ENCODE measurements at regions not wholly inside any gene's neighbourhood (a gene's known extent, or its start where the extent isn't known, plus 50 kb on each side); places are given as distances from the start of the nearest gene placed in this dataset.

DNA sequence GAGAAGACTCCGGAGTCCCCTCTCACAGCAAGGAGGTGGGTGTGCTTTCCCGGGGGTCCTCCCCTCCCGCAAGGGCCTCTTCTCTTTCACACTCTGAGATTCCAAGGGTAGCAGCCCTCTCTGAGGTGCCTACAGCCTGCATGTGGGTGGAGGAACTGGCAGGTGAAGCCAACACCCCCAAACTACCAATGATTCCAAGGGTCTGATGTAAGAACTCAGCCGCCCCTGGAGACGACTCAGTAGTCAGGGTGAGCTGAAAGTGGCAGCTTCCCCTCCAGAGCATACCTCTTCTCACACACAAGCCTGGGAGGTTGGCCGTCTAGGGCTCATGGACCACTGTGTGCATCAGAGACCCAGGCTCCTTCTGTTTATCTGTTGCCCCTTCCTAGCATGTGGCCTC lies 66.1 kb downstream of the TSPAN17 start:
- TF ChIP-seq MXI1 (conservative IDR thresholded peaks at IDR 0.05; ENCODE audit: poor library complexity, severe bottlenecking) (no peak), EP300 (conservative IDR thresholded peaks at IDR 0.05; ENCODE audit: poor library complexity, severe bottlenecking) (no peak), POLR2AphosphoS5 (IDR thresholded peaks at IDR 0.05) (no peak), RAD21 (conservative IDR thresholded peaks at IDR 0.05) (no peak), TAF1 (IDR thresholded peaks at IDR 0.05; ENCODE audit: low read depth) (no peak), SMC3 (conservative IDR thresholded peaks at IDR 0.05; ENCODE audit: poor library complexity) (no peak), EZH2 (IDR thresholded peaks at IDR 0.05; ENCODE audit: borderline replicate concordance, insufficient read depth, low read length, poor library complexity, severe bottlenecking) (no peak)
- TF ChIP-seq, protein P1, sequence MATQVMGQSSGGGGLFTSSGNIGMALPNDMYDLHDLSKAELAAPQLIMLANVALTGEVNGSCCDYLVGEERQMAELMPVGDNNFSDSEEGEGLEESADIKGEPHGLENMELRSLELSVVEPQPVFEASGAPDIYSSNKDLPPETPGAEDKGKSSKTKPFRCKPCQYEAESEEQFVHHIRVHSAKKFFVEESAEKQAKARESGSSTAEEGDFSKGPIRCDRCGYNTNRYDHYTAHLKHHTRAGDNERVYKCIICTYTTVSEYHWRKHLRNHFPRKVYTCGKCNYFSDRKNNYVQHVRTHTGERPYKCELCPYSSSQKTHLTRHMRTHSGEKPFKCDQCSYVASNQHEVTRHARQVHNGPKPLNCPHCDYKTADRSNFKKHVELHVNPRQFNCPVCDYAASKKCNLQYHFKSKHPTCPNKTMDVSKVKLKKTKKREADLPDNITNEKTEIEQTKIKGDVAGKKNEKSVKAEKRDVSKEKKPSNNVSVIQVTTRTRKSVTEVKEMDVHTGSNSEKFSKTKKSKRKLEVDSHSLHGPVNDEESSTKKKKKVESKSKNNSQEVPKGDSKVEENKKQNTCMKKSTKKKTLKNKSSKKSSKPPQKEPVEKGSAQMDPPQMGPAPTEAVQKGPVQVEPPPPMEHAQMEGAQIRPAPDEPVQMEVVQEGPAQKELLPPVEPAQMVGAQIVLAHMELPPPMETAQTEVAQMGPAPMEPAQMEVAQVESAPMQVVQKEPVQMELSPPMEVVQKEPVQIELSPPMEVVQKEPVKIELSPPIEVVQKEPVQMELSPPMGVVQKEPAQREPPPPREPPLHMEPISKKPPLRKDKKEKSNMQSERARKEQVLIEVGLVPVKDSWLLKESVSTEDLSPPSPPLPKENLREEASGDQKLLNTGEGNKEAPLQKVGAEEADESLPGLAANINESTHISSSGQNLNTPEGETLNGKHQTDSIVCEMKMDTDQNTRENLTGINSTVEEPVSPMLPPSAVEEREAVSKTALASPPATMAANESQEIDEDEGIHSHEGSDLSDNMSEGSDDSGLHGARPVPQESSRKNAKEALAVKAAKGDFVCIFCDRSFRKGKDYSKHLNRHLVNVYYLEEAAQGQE (IDR thresholded peaks at IDR 0.05; ENCODE audit: borderline replicate concordance) = no peak
- TF ChIP-seq, protein P2, sequence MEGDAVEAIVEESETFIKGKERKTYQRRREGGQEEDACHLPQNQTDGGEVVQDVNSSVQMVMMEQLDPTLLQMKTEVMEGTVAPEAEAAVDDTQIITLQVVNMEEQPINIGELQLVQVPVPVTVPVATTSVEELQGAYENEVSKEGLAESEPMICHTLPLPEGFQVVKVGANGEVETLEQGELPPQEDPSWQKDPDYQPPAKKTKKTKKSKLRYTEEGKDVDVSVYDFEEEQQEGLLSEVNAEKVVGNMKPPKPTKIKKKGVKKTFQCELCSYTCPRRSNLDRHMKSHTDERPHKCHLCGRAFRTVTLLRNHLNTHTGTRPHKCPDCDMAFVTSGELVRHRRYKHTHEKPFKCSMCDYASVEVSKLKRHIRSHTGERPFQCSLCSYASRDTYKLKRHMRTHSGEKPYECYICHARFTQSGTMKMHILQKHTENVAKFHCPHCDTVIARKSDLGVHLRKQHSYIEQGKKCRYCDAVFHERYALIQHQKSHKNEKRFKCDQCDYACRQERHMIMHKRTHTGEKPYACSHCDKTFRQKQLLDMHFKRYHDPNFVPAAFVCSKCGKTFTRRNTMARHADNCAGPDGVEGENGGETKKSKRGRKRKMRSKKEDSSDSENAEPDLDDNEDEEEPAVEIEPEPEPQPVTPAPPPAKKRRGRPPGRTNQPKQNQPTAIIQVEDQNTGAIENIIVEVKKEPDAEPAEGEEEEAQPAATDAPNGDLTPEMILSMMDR (IDR thresholded peaks at IDR 0.05; ENCODE audit: poor library complexity, severe bottlenecking) = no peak
- H4K20me1 ChIP-seq (ENCODE audit: insufficient read depth) = no peaks in the 10 kb centered on the region
- H2AFZ ChIP-seq (ENCODE audit: low read depth, low read length) = no peak overlapping the region

DNA sequence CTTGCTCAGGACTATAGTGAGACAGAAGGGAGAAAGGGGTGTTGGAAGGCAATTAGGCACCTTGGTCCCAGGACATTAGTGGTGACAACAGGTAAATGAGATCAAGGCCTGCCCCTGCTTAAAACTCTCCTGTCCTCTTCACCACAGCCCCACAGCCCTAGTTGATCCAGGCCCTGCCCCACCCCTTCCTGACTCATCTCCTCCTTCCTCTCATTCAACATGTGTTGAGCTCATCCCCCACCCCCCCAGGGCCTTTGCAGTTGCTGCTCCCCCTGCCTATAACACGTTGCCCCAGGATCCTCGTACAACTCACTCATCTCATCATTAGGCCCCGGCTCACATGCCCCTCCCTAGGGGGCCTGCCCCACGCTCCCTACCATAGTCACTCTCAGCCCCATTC lies 66.8 kb downstream of the TSPAN17 start:
- Histone ChIP-seq H2AFZ (ENCODE audit: low read depth, low read length) (no peak overlapping the region), H3K9ac (ENCODE audit: low read length) (no peak overlapping the region), H3K36me3 (ENCODE audit: insufficient read depth, low read length) (no peaks in the 10 kb centered on the region), H3K9me3 (ENCODE audit: low read length) (no peaks in the 10 kb centered on the region), H3K27ac (ENCODE audit: low read length) (no peak overlapping the region), H3K9me2 (ENCODE audit: insufficient read depth, low read length) (no peaks in the 10 kb centered on the region), H3K27me3 (ENCODE audit: insufficient read depth, low read depth, low read length) (no peaks in the 10 kb centered on the region), H3K4me2 (ENCODE audit: low read length) (no peak overlapping the region), H4K20me1 (ENCODE audit: insufficient read depth) (no peaks in the 10 kb centered on the region), H3K4me3 (ENCODE audit: low read length) (no peak overlapping the region), H3K79me2 (replicated peaks; ENCODE audit: insufficient read depth, low read length) (no peaks in the 10 kb centered on the region), H3F3A (ENCODE audit: insufficient read depth, low read length, poor library complexity, severe bottlenecking) (no peaks in the 10 kb centered on the region)
- TF ChIP-seq, protein P1 (IDR thresholded peaks at IDR 0.05; ENCODE audit: borderline replicate concordance) = no peak
- no peak for TF ChIP-seq RAD21 (conservative IDR thresholded peaks at IDR 0.05)
- no peak for TF ChIP-seq POLR2AphosphoS5 (IDR thresholded peaks at IDR 0.05)
- TF ChIP-seq TAF1 (IDR thresholded peaks at IDR 0.05; ENCODE audit: low read depth) = no peak
- TF ChIP-seq EZH2 (IDR thresholded peaks at IDR 0.05; ENCODE audit: borderline replicate concordance, insufficient read depth, low read length, poor library complexity, severe bottlenecking) = no peak
- TF ChIP-seq MXI1 (conservative IDR thresholded peaks at IDR 0.05; ENCODE audit: poor library complexity, severe bottlenecking) = no peak
- TF ChIP-seq EP300 (conservative IDR thresholded peaks at IDR 0.05; ENCODE audit: poor library complexity, severe bottlenecking) = no peak
- TF ChIP-seq, protein P2 (IDR thresholded peaks at IDR 0.05; ENCODE audit: poor library complexity, severe bottlenecking) = no peak
- no peak for TF ChIP-seq SMC3 (conservative IDR thresholded peaks at IDR 0.05; ENCODE audit: poor library complexity)

More for the DNA sequence above, 66.1 kb downstream of the TSPAN17 start:
- Histone ChIP-seq H3K27ac (ENCODE audit: low read length) (no peak overlapping the region), H3K9ac (ENCODE audit: low read length) (no peak overlapping the region), H3K79me2 (replicated peaks; ENCODE audit: insufficient read depth, low read length) (no peaks in the 10 kb centered on the region), H3F3A (ENCODE audit: insufficient read depth, low read length, poor library complexity, severe bottlenecking) (no peaks in the 10 kb centered on the region), H3K4me2 (ENCODE audit: low read length) (no peak overlapping the region), H3K27me3 (ENCODE audit: insufficient read depth, low read depth, low read length) (no peaks in the 10 kb centered on the region), H3K9me3 (ENCODE audit: low read length) (no peaks in the 10 kb centered on the region), H3K36me3 (ENCODE audit: insufficient read depth, low read length) (no peaks in the 10 kb centered on the region), H3K4me3 (ENCODE audit: low read length) (no peak overlapping the region), H3K9me2 (ENCODE audit: insufficient read depth, low read length) (no peaks in the 10 kb centered on the region)

All from neural cell (in vitro differentiated cells).